Left ventricle myocardium inferior (tissue), 1 donor: ENCODE measurements at regions not wholly inside any gene's neighbourhood (a gene's known extent, or its start where the extent isn't known, plus 50 kb on each side); places are given as distances from the start of the nearest gene placed in this dataset.

Experiments
- DNase-seq: peaks from one replicate; pipeline ENCODE4 v3.0.0-alpha.2; 2020
- H3K27ac ChIP-seq: fragments of 200-600 bp; replicated peaks from 2 replicates; pipeline ENCODE4 v1.8.0; 2021
- H3K27me3 ChIP-seq: fragments of 200-600 bp; 2 replicates; pipeline ENCODE4 v1.8.0; 2021; ENCODE audit warnings: low read depth
- H3K36me3 ChIP-seq: fragments of 200-600 bp; 2 replicates; pipeline ENCODE4 v1.8.0; 2021
- H3K4me1 ChIP-seq: fragments of 200-600 bp; 2 replicates; pipeline ENCODE4 v1.8.0; 2021
- H3K4me3 ChIP-seq: fragments of 200-600 bp; 2 replicates; pipeline ENCODE4 v1.8.0; 2021; ENCODE audit warnings: mild to moderate bottlenecking, moderate library complexity
- H3K9me3 ChIP-seq: fragments of 200-600 bp; replicated peaks from 2 replicates; pipeline ENCODE4 v1.8.0; 2021
- CTCF ChIP-seq: fragments of 200-600 bp; IDR thresholded peaks from 2 replicates; pipeline ENCODE4 v1.8.0; 2021; ENCODE audit warnings: antibody characterized with exemption, mild to moderate bottlenecking, borderline replicate concordance
- intact Hi-C: fragments of 100-400 bp; cut with micrococcal nuclease; formaldehyde crosslinking; loops from one replicate; pipeline ENCODE4 v1.11.0; 2022
- donor health status: DM: no; HTN: yes; CAD: no; lungs with severe emphysema.

GRCh38 chr9:81112627-81113452, 576.5 kb downstream of the TLE1 start:
- H3K9me3 ChIP-seq: no peaks in the 10 kb centered on the region
- DNase-seq: no peak
- H3K27ac ChIP-seq: no peak overlapping the region
- H3K36me3 ChIP-seq: no peaks in the 10 kb centered on the region
- peaks cover 8% of the 10 kb centered on the region for H3K27me3 ChIP-seq
- intact Hi-C loops: no loop called here
- no peak overlapping the region for H3K4me3 ChIP-seq
- no peaks in the 10 kb centered on the region for H3K4me1 ChIP-seq
- no peak for TF ChIP-seq CTCF

GRCh38 chr9:81108821-81109220, 580.5 kb downstream of the TLE1 start:
- DNase-seq: no peak
- no peak for TF ChIP-seq CTCF
- peaks cover 37% of the 10 kb centered on the region for H3K27me3 ChIP-seq
- no peaks in the 10 kb centered on the region for H3K36me3 ChIP-seq
- intact Hi-C loops: no loop called here
- no peak overlapping the region for H3K4me3 ChIP-seq
- no peaks in the 10 kb centered on the region for H3K4me1 ChIP-seq
- no peak overlapping the region for H3K27ac ChIP-seq
- H3K9me3 ChIP-seq: no peaks in the 10 kb centered on the region

GRCh38 chr9:81108391-81108790, 581.0 kb downstream of the TLE1 start:
- Histone ChIP-seq H3K9me3 (no peaks in the 10 kb centered on the region), H3K4me1 (no peaks in the 10 kb centered on the region), H3K36me3 (no peaks in the 10 kb centered on the region), H3K27ac (no peak overlapping the region), H3K27me3 (peaks cover 37% of the 10 kb centered on the region), H3K4me3 (no peak overlapping the region)
- no peak for DNase-seq
- TF ChIP-seq CTCF: no peak
- intact Hi-C loops: no loop called here

- TF ChIP-seq CTCF: no peak
- Histone ChIP-seq H3K4me3 (no peak overlapping the region), H3K36me3 (no peaks in the 10 kb centered on the region), H3K9me3 (no peaks in the 10 kb centered on the region), H3K27me3 (peaks cover 37% of the 10 kb centered on the region), H3K27ac (no peak overlapping the region), H3K4me1 (no peaks in the 10 kb centered on the region)
- intact Hi-C loops: no loop called here
- no peak for DNase-seq
Observed at GRCh38 chr9:81103597-81104471, 585.5 kb downstream of the TLE1 start.

GRCh38 chr9:81097131-81097847, 592.1 kb downstream of the TLE1 start:
- H3K4me3 ChIP-seq: no peak overlapping the region
- H3K9me3 ChIP-seq: peaks cover 17% of the 10 kb centered on the region
- no peaks in the 10 kb centered on the region for H3K27me3 ChIP-seq
- no peak for TF ChIP-seq CTCF
- H3K36me3 ChIP-seq: no peaks in the 10 kb centered on the region
- no peak overlapping the region for H3K27ac ChIP-seq
- intact Hi-C loops: no loop called here
- H3K4me1 ChIP-seq: no peaks in the 10 kb centered on the region
- no peak for DNase-seq
